ENCODE measurements at regions not wholly inside any gene's neighbourhood (a gene's known extent, or its start where the extent isn't known, plus 50 kb on each side); places are given as distances from the start of the nearest gene placed in this dataset.

DNA sequence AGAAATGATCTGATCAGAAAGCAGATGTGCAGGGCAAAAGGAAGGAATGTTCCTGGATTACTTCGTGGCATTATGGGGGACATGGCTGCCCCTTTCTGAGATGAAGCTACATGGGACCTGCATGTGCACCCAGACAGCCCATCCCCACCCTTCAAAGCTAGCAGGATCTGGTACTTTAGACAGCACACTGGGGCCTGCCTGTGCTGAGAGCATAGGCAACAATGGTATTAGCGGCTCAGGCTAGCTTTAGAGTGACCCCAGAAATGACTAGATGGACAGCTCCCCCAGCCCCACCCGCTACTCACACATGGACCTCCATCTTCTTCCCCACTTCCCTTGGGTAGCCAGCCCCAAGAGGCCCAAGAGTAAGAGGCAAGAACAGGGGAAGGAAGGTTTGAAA is 61.5 kb upstream of the NFE2L2 start:
- H3K27ac ChIP-seq: no peak overlapping the region
- no peak for DNase-seq
- no peaks in the 10 kb centered on the region for H3K9me3 ChIP-seq
- 80 to 97% methylated on average over 3 of the region's 3 CpGs for WGBS, 2 donors
- no peaks in the 10 kb centered on the region for H3K36me3 ChIP-seq (ENCODE audit: low read depth, missing control alignments)
- no peaks in the 10 kb centered on the region for H3K27me3 ChIP-seq
- TF ChIP-seq POLR2A (IDR thresholded peaks at IDR 0.05): no peak
- TF ChIP-seq, protein P1, sequence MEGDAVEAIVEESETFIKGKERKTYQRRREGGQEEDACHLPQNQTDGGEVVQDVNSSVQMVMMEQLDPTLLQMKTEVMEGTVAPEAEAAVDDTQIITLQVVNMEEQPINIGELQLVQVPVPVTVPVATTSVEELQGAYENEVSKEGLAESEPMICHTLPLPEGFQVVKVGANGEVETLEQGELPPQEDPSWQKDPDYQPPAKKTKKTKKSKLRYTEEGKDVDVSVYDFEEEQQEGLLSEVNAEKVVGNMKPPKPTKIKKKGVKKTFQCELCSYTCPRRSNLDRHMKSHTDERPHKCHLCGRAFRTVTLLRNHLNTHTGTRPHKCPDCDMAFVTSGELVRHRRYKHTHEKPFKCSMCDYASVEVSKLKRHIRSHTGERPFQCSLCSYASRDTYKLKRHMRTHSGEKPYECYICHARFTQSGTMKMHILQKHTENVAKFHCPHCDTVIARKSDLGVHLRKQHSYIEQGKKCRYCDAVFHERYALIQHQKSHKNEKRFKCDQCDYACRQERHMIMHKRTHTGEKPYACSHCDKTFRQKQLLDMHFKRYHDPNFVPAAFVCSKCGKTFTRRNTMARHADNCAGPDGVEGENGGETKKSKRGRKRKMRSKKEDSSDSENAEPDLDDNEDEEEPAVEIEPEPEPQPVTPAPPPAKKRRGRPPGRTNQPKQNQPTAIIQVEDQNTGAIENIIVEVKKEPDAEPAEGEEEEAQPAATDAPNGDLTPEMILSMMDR (IDR thresholded peaks at IDR 0.05): no peak
- no peak overlapping the region for H3K4me3 ChIP-seq
- H3K4me1 ChIP-seq: no peaks in the 10 kb centered on the region
- intact Hi-C loops (cut with DNase I; ENCODE audit: low total_unique reads): loop anchor here (10.0 kb wide), 1 partner anchor 161 kb away; no protein-coding TSS in a partner anchor

DNA sequence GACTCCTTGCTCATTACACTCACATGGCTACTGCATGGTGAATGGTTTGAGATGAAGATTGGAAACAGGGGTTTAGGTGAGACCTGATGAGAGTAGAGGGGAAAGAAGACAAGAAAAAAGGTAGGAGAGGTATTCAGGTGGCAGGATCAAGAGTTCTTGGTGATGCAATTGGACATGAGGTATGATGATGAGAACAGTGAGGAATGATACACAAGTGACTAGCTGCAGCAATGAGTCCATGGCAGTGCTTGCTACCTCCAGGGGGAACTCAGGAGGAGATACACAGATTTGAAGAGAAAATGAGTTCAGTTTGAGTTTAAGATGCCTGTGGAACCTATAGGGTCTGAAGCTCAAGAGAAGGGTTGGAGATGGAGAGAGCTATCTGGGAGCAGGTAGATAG is 62.1 kb upstream of the NFE2L2 start:
- no peaks in the 10 kb centered on the region for H3K36me3 ChIP-seq (ENCODE audit: low read depth, missing control alignments)
- no peaks in the 10 kb centered on the region for H3K27me3 ChIP-seq
- no peak overlapping the region for H3K4me3 ChIP-seq
- H3K27ac ChIP-seq: no peak overlapping the region
- H3K9me3 ChIP-seq: no peaks in the 10 kb centered on the region
- intact Hi-C loops (cut with DNase I; ENCODE audit: low total_unique reads): loop anchor here (10.0 kb wide), 1 partner anchor 162 kb away; no protein-coding TSS in a partner anchor
- TF ChIP-seq, protein P1 (IDR thresholded peaks at IDR 0.05): no peak
- no peak for TF ChIP-seq POLR2A (IDR thresholded peaks at IDR 0.05)
- DNase-seq: no peak
- no peaks in the 10 kb centered on the region for H3K4me1 ChIP-seq

DNA sequence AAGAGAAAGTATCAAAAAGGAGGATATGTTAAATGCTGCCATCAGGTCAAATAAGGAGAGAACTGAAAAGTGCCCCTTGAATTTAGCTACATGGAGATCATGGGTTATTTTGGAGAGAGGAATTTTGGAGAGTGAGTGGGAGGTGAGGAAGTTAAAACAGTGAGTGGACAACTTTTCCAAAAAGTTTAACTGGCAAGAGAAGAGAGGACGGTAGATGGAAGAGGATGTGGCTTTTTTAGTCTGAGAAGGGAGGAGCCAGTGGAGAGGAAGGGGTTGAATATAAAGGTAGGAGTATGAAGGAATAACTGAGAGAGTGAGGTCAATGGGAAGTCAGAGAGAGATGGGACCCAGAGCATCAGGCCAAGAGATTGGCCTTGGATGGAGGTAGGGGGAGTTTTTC is 62.5 kb upstream of the NFE2L2 start:
- WGBS, 2 donors: 31 to 63% methylated on average over 1 of the region's 1 CpG
- Histone ChIP-seq H3K4me1 (peaks cover 3% of the 10 kb centered on the region), H3K27me3 (no peaks in the 10 kb centered on the region), H3K9me3 (no peaks in the 10 kb centered on the region), H3K36me3 (ENCODE audit: low read depth, missing control alignments) (no peaks in the 10 kb centered on the region), H3K27ac (no peak overlapping the region), H3K4me3 (no peak overlapping the region)
- no peak for TF ChIP-seq POLR2A (IDR thresholded peaks at IDR 0.05)
- TF ChIP-seq, protein P1 (IDR thresholded peaks at IDR 0.05): no peak
- intact Hi-C loops (cut with DNase I; ENCODE audit: low total_unique reads): loop anchor here (10.0 kb wide), 1 partner anchor 162 kb away; no protein-coding TSS in a partner anchor
- DNase-seq: no peak

DNA sequence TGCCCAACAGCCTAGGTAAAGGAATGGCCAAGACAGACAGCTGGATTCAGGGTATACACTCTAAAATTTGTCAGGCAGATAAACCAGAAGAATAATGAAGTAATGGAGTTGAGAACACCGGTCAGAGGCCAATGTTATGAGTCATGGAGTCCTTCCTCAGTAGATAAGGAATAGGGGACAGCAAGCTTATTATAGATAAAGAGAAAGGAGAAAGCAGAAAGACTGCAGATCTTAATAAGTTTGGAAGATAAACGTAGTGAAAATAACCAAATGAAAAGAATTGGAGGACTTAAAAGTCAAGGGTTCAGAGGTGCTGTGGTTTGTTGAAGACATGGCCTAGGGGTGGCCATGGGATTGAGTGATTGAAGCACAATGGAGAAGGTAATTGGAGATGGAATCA is 63.5 kb upstream of the NFE2L2 start:
- no peak overlapping the region for H3K4me3 ChIP-seq
- DNase-seq: no peak
- no peaks in the 10 kb centered on the region for H3K27me3 ChIP-seq
- no peak for TF ChIP-seq POLR2A (IDR thresholded peaks at IDR 0.05)
- TF ChIP-seq, protein P1 (IDR thresholded peaks at IDR 0.05): no peak
- H3K9me3 ChIP-seq: no peaks in the 10 kb centered on the region
- no peaks in the 10 kb centered on the region for H3K36me3 ChIP-seq (ENCODE audit: low read depth, missing control alignments)
- intact Hi-C loops (cut with DNase I; ENCODE audit: low total_unique reads): loop anchor here (10.0 kb wide), 1 partner anchor 163 kb away; no protein-coding TSS in a partner anchor
- 55 to 77% methylated on average over 2 of the region's 2 CpGs for WGBS, 2 donors
- no peak overlapping the region for H3K27ac ChIP-seq
- H3K4me1 ChIP-seq: peaks cover 12% of the 10 kb centered on the region

DNA sequence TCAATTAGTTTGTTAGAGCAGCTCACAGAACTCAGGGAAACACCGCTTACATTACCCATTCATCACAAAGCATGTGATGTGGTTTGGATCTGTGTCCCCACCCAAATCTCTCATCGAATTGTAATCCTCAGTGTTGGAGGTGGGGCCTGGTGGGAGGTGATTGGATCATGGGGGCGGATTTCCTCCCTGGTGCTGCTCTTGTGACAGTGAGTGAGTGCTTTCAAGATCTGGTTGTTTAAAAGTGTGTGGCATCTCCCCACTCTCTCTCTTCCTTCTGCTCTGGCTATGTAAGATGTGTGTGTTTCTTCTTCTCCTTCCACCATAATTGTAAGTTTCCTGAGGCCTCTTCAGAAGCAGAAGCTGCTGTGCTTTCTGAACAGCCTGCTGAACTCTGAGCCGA is 63.5 kb upstream of the AGPS start:
- no peak for DNase-seq
- Histone ChIP-seq H3K9me3 (no peaks in the 10 kb centered on the region), H3K4me3 (no peak overlapping the region), H3K27ac (no peak overlapping the region), H3K27me3 (no peaks in the 10 kb centered on the region), H3K36me3 (ENCODE audit: low read depth, missing control alignments) (no peaks in the 10 kb centered on the region), H3K4me1 (peaks cover 16% of the 10 kb centered on the region)
- WGBS, 2 donors: 87 to 90% methylated on average over 4 of the region's 4 CpGs
- TF ChIP-seq POLR2A (IDR thresholded peaks at IDR 0.05): no peak
- TF ChIP-seq, protein P1 (IDR thresholded peaks at IDR 0.05): no peak
- intact Hi-C loops (cut with DNase I; ENCODE audit: low total_unique reads): loop anchor here (10.0 kb wide), 1 partner anchor 164 kb away; no protein-coding TSS in a partner anchor

All from testis (tissue), 2 donors.